Mesendoderm (in vitro differentiated cells): ENCODE measurements at regions not wholly inside any gene's neighbourhood (a gene's known extent, or its start where the extent isn't known, plus 50 kb on each side); places are given as distances from the start of the nearest gene placed in this dataset.

ENCODE experiments used
- DNase-seq: peaks from one replicate; pipeline ENCODE4 v3.0.0; 2013
- H2AK5ac ChIP-seq: 2 replicates; pipeline ENCODE4 v1.6.1; 2013; ENCODE audit warnings: low read length, inconsistent platforms
- H2BK120ac ChIP-seq: 2 replicates; pipeline ENCODE4 v1.6.1; 2013; ENCODE audit warnings: low read depth, mild to moderate bottlenecking, low read length, moderate library complexity, mixed read lengths
- H2BK15ac ChIP-seq: replicated peaks from 2 replicates; pipeline ENCODE4 v1.6.1; 2013; ENCODE audit warnings: low read depth, mild to moderate bottlenecking, moderate library complexity
- H2BK5ac ChIP-seq: 2 replicates; pipeline ENCODE4 v1.6.1; 2013; ENCODE audit warnings: low read length, inconsistent platforms
- H3K18ac ChIP-seq: 2 replicates; pipeline ENCODE4 v1.6.1; 2013; ENCODE audit warnings: mild to moderate bottlenecking, low read length, mixed read lengths
- H3K23ac ChIP-seq: one replicate; pipeline ENCODE4 v1.6.1; 2013; ENCODE audit warnings: low read length
- H3K27ac ChIP-seq: 2 replicates; pipeline ENCODE4 v1.5.1; 2013; ENCODE audit warnings: low read depth, mild to moderate bottlenecking, inconsistent platforms, low read length, moderate library complexity
- H3K27me3 ChIP-seq: 2 replicates; pipeline ENCODE4 v1.6.1; 2013; ENCODE audit warnings: low read length, control low read depth, mild to moderate bottlenecking, inconsistent platforms; ENCODE audit not compliant: insufficient read depth, poor library complexity
- H3K36me3 ChIP-seq: 2 replicates; pipeline ENCODE4 v1.6.1; 2013; ENCODE audit warnings: low read length, inconsistent platforms; ENCODE audit not compliant: control insufficient read depth, insufficient read depth
- H3K4ac ChIP-seq: one replicate; pipeline ENCODE4 v1.6.1; 2013; ENCODE audit warnings: low read depth, mild to moderate bottlenecking, low read length, moderate library complexity
- H3K4me1 ChIP-seq: 2 replicates; pipeline ENCODE4 v1.6.1; 2013; ENCODE audit warnings: low read depth, low read length, inconsistent platforms; ENCODE audit not compliant: control insufficient read depth
- H3K4me2 ChIP-seq: 2 replicates; pipeline ENCODE4 v1.6.1; 2013; ENCODE audit warnings: low read length
- H3K4me3 ChIP-seq: 2 replicates; pipeline ENCODE4 v1.5.1; 2013; ENCODE audit warnings: mild to moderate bottlenecking, low read length
- H3K56ac ChIP-seq: one replicate; pipeline ENCODE4 v1.6.1; 2013; ENCODE audit warnings: low read length
- H3K79me1 ChIP-seq: 2 replicates; pipeline ENCODE4 v1.6.1; 2013; ENCODE audit warnings: low read length, inconsistent platforms
- H3K79me2 ChIP-seq: 2 replicates; pipeline ENCODE4 v1.6.1; 2013; ENCODE audit warnings: mild to moderate bottlenecking, low read length; ENCODE audit not compliant: control insufficient read depth, insufficient read depth
- H3K9ac ChIP-seq: 2 replicates; pipeline ENCODE4 v1.6.1; 2013; ENCODE audit warnings: low read length, inconsistent platforms
- H4K5ac ChIP-seq: one replicate; pipeline ENCODE4 v1.6.1; 2013; ENCODE audit warnings: low read length
- H4K8ac ChIP-seq: one replicate; pipeline ENCODE4 v1.6.1; 2013; ENCODE audit warnings: low read depth, mild to moderate bottlenecking, control low read depth, low read length, moderate library complexity
- WGBS: extraction: QIAGEN DNeasy Blood & Tissue Kit; methylation state at CpG from one replicate; pipeline ENCODE4 v1.1.7; 2013; ENCODE audit warnings: low lambda C conversion rate, missing lambda C conversion rate; ENCODE audit not compliant: insufficient coverage; ENCODE audit errors: extremely low coverage; 5-methylcytosine and 5-hydroxymethylcytosine counted together

- Histone ChIP-seq H3K79me2 (no peaks in the 10 kb centered on the region), H4K5ac (no peak overlapping the region), H3K4me1 (no peaks in the 10 kb centered on the region), H3K18ac (no peak overlapping the region), H3K9ac (no peak overlapping the region), H3K79me1 (no peaks in the 10 kb centered on the region), H3K4me2 (no peak overlapping the region), H3K4me3 (no peak overlapping the region), H2AK5ac (no peak overlapping the region), H3K4ac (no peak overlapping the region), H2BK120ac (no peak overlapping the region), H3K23ac (no peak overlapping the region), H2BK5ac (no peak overlapping the region), H3K36me3 (no peaks in the 10 kb centered on the region), H4K8ac (no peak overlapping the region), H3K27me3 (no peaks in the 10 kb centered on the region), H3K27ac (no peak overlapping the region), H3K56ac (no peak overlapping the region), H2BK15ac (no peak overlapping the region)
- DNase-seq = no peak
- WGBS = no CpG with 5 or more reads among the region's 11 CpGs
Measured at GRCh38 chr13:40388617-40389016, 277.8 kb downstream of the FOXO1 start.

- DNase-seq = no peak
- H2AK5ac ChIP-seq = no peak overlapping the region
- H3K4me3 ChIP-seq = no peak overlapping the region
- no peaks in the 10 kb centered on the region for H3K36me3 ChIP-seq
- H3K23ac ChIP-seq = no peak overlapping the region
- H3K79me1 ChIP-seq = no peaks in the 10 kb centered on the region
- H2BK5ac ChIP-seq = no peak overlapping the region
- no peak overlapping the region for H4K8ac ChIP-seq
- no peaks in the 10 kb centered on the region for H3K79me2 ChIP-seq
- no peak overlapping the region for H3K56ac ChIP-seq
- no peaks in the 10 kb centered on the region for H3K4me1 ChIP-seq
- no peak overlapping the region for H3K27ac ChIP-seq
- no peak overlapping the region for H2BK120ac ChIP-seq
- H2BK15ac ChIP-seq = no peak overlapping the region
- WGBS = no CpG with 5 or more reads among the region's 10 CpGs
- no peaks in the 10 kb centered on the region for H3K27me3 ChIP-seq
- no peak overlapping the region for H3K18ac ChIP-seq
- H4K5ac ChIP-seq = no peak overlapping the region
- H3K4ac ChIP-seq = no peak overlapping the region
- no peak overlapping the region for H3K4me2 ChIP-seq
- H3K9ac ChIP-seq = no peak overlapping the region
Measured at GRCh38 chr13:40389081-40389641, 277.3 kb downstream of the FOXO1 start.

- H2BK120ac ChIP-seq = no peak overlapping the region
- no peak overlapping the region for H3K9ac ChIP-seq
- no peak overlapping the region for H3K27ac ChIP-seq
- no peaks in the 10 kb centered on the region for H3K36me3 ChIP-seq
- no peak overlapping the region for H3K4me3 ChIP-seq
- no peak overlapping the region for H3K4me2 ChIP-seq
- H4K8ac ChIP-seq = no peak overlapping the region
- no peaks in the 10 kb centered on the region for H3K4me1 ChIP-seq
- no peak for DNase-seq
- no peaks in the 10 kb centered on the region for H3K27me3 ChIP-seq
- H2BK5ac ChIP-seq = no peak overlapping the region
- H2BK15ac ChIP-seq = no peak overlapping the region
- H3K18ac ChIP-seq = no peak overlapping the region
- H4K5ac ChIP-seq = no peak overlapping the region
- no peak overlapping the region for H3K56ac ChIP-seq
- no peak overlapping the region for H3K4ac ChIP-seq
- H3K79me2 ChIP-seq = no peaks in the 10 kb centered on the region
- no peaks in the 10 kb centered on the region for H3K79me1 ChIP-seq
- WGBS = no CpG with 5 or more reads among the region's 9 CpGs
- no peak overlapping the region for H3K23ac ChIP-seq
- H2AK5ac ChIP-seq = no peak overlapping the region
Measured at GRCh38 chr13:40390401-40390916, 276.0 kb downstream of the FOXO1 start.

- H3K4ac ChIP-seq = no peak overlapping the region
Measured at GRCh38 chr13:40391788-40392187, 274.7 kb downstream of the FOXO1 start.

GRCh38 chr13:40394304-40394985, 272.0 kb downstream of the FOXO1 start:
- DNase-seq = no peak
- Histone ChIP-seq H3K9ac (no peak overlapping the region), H3K79me1 (no peaks in the 10 kb centered on the region), H4K8ac (no peak overlapping the region), H2BK15ac (no peak overlapping the region), H2BK120ac (no peak overlapping the region), H3K4ac (no peak overlapping the region), H3K27ac (no peak overlapping the region), H2BK5ac (no peak overlapping the region), H3K27me3 (no peaks in the 10 kb centered on the region), H3K56ac (no peak overlapping the region), H3K4me1 (no peaks in the 10 kb centered on the region), H4K5ac (no peak overlapping the region), H3K18ac (no peak overlapping the region), H3K79me2 (no peaks in the 10 kb centered on the region), H2AK5ac (no peak overlapping the region), H3K23ac (no peak overlapping the region), H3K36me3 (no peaks in the 10 kb centered on the region), H3K4me3 (no peak overlapping the region), H3K4me2 (no peak overlapping the region)
- WGBS = no CpG with 5 or more reads among the region's 5 CpGs

More at GRCh38 chr13:40391788-40392187, 274.7 kb downstream of the FOXO1 start:
- H4K5ac ChIP-seq = no peak overlapping the region
- H4K8ac ChIP-seq = no peak overlapping the region
- no peaks in the 10 kb centered on the region for H3K27me3 ChIP-seq
- H3K56ac ChIP-seq = no peak overlapping the region
- no peaks in the 10 kb centered on the region for H3K4me1 ChIP-seq
- H3K36me3 ChIP-seq = no peaks in the 10 kb centered on the region
- no peak overlapping the region for H3K27ac ChIP-seq
- WGBS = no CpG with 5 or more reads among the region's 5 CpGs
- no peak overlapping the region for H3K4me3 ChIP-seq
- H2BK15ac ChIP-seq = no peak overlapping the region
- H3K9ac ChIP-seq = no peak overlapping the region
- no peak overlapping the region for H3K23ac ChIP-seq
- no peak overlapping the region for H3K18ac ChIP-seq
- no peaks in the 10 kb centered on the region for H3K79me1 ChIP-seq
- no peak overlapping the region for H2AK5ac ChIP-seq
- no peak overlapping the region for H2BK120ac ChIP-seq
- H3K79me2 ChIP-seq = no peaks in the 10 kb centered on the region
- no peak for DNase-seq
- no peak overlapping the region for H2BK5ac ChIP-seq
- H3K4me2 ChIP-seq = no peak overlapping the region
